GM19395 (cell line): ENCODE measurements at regions not wholly inside any gene's neighbourhood (a gene's known extent, or its start where the extent isn't known, plus 50 kb on each side); places are given as distances from the start of the nearest gene placed in this dataset.

Source experiments
- ATAC-seq: cut with Tn5 transposase; IDR thresholded peaks from one replicate; pipeline ENCODE4 v1.9.1; 2021; ENCODE audit warnings: mild to moderate bottlenecking, moderate library complexity; ENCODE audit not compliant: unreplicated experiment

GRCh38 chr6:56772737-56773184 lies 130.1 kb upstream of the DST start:
- ATAC-seq = peak; percentile 55

GRCh38 chr6:56771929-56772607 lies 129.4 kb upstream of the DST start:
- ATAC-seq = no peak

- no peak for ATAC-seq
Observed at GRCh38 chr6:56771189-56771588, 128.5 kb upstream of the DST start.

GRCh38 chr6:56770011-56770520 lies 127.4 kb upstream of the DST start:
- no peak for ATAC-seq

GRCh38 chr6:56767892-56768531 lies 125.3 kb upstream of the DST start:
- ATAC-seq = no peak

- no peak for ATAC-seq
Observed at GRCh38 chr6:56767435-56767834, 124.7 kb upstream of the DST start.

GRCh38 chr6:56766806-56767178 lies 124.1 kb upstream of the DST start:
- peak; percentile 72 for ATAC-seq

- no peak for ATAC-seq
Observed at GRCh38 chr6:56766139-56766805, 123.6 kb upstream of the DST start.

GRCh38 chr6:56765494-56765893 lies 122.8 kb upstream of the DST start:
- ATAC-seq = no peak

GRCh38 chr6:56764081-56764566 lies 121.4 kb upstream of the DST start:
- peak; percentile 64 for ATAC-seq

GRCh38 chr6:56761651-56762050 lies 119.0 kb upstream of the DST start:
- ATAC-seq = no peak

GRCh38 chr6:56760842-56761241 lies 118.2 kb upstream of the DST start:
- ATAC-seq = no peak

GRCh38 chr6:56759521-56759920 lies 116.8 kb upstream of the DST start:
- ATAC-seq = no peak

- ATAC-seq = no peak
Observed at GRCh38 chr6:56758553-56758952, 115.9 kb upstream of the DST start.

- no peak for ATAC-seq
Observed at GRCh38 chr6:56758120-56758519, 115.4 kb upstream of the DST start.

- no peak for ATAC-seq
Observed at GRCh38 chr6:56757588-56757984, 114.9 kb upstream of the DST start.

GRCh38 chr6:56756791-56757587 lies 114.3 kb upstream of the DST start:
- no peak for ATAC-seq

GRCh38 chr6:56756219-56756789 lies 113.6 kb upstream of the DST start:
- ATAC-seq = no peak

GRCh38 chr6:56755040-56755439 lies 112.4 kb upstream of the DST start:
- no peak for ATAC-seq

- no peak for ATAC-seq
Observed at GRCh38 chr6:56753811-56754210, 111.1 kb upstream of the DST start.

- no peak for ATAC-seq
Observed at GRCh38 chr6:56752534-56752933, 109.8 kb upstream of the DST start.
